Upper lobe of right lung (tissue), 1 donor: ENCODE measurements at regions not wholly inside any gene's neighbourhood (a gene's known extent, or its start where the extent isn't known, plus 50 kb on each side); places are given as distances from the start of the nearest gene placed in this dataset.

Source experiments
- ATAC-seq: fragments of 200-7000 bp; cut with Tn5 transposase; one replicate; pipeline ENCODE4 v1.9.1; 2020; ENCODE audit warnings: mild to moderate bottlenecking, moderate library complexity
- DNase-seq: peaks from one replicate; pipeline ENCODE4 v3.0.0-alpha.2; 2020
- H3K27ac ChIP-seq: fragments of 200-600 bp; one replicate; pipeline ENCODE4 v1.8.0; 2022
- H3K27me3 ChIP-seq: fragments of 200-600 bp; one replicate; pipeline ENCODE4 v1.8.0; 2022; ENCODE audit warnings: mild to moderate bottlenecking
- H3K36me3 ChIP-seq: fragments of 200-600 bp; one replicate; pipeline ENCODE4 v1.8.0; 2022
- H3K4me1 ChIP-seq: fragments of 200-600 bp; one replicate; pipeline ENCODE4 v1.8.0; 2022
- H3K4me3 ChIP-seq: fragments of 200-600 bp; one replicate; pipeline ENCODE4 v1.8.0; 2022; ENCODE audit warnings: mild to moderate bottlenecking
- H3K9me3 ChIP-seq: fragments of 200-600 bp; one replicate; pipeline ENCODE4 v1.8.0; 2022
- CTCF ChIP-seq: fragments of 200-600 bp; IDR thresholded peaks from one replicate; pipeline ENCODE4 v1.8.0; 2022; ENCODE audit warnings: antibody characterized with exemption
- intact Hi-C: fragments of 100-400 bp; cut with DNase I; formaldehyde crosslinking; loops from one replicate; pipeline ENCODE4 v1.11.0; 2022
- donor health status: DM: no; HTN: yes; CAD: no; lungs with severe emphysema.

DNA sequence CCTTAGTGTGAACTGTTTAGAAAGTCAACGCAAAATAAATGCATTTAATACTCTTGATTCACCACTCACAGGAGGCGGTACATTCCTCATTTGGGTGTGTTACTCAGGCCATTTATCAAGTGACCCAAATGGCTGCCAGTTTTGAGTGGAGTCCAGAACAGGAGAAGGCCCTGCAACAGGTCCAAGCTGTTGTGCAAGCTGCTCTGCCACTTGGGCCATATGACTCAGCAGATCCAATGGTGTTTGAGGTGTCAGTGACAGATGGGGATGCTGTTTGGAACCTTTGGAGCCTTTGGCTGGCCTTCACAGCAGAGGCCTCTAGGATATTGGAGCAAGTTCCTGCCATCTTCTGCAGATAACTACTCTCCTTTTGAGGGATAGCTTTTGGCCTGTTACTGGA, 609.2 kb downstream of the KCNT2 start:
- no peaks in the 10 kb centered on the region for H3K9me3 ChIP-seq
- DNase-seq (no peak), ATAC-seq (no peak)
- no peak overlapping the region for H3K27ac ChIP-seq
- H3K4me1 ChIP-seq, result no peaks in the 10 kb centered on the region
- TF ChIP-seq CTCF, result no peak
- no peaks in the 10 kb centered on the region for H3K27me3 ChIP-seq
- no peak overlapping the region for H3K4me3 ChIP-seq
- intact Hi-C loops, result no loop called here
- H3K36me3 ChIP-seq, result no peaks in the 10 kb centered on the region

DNA sequence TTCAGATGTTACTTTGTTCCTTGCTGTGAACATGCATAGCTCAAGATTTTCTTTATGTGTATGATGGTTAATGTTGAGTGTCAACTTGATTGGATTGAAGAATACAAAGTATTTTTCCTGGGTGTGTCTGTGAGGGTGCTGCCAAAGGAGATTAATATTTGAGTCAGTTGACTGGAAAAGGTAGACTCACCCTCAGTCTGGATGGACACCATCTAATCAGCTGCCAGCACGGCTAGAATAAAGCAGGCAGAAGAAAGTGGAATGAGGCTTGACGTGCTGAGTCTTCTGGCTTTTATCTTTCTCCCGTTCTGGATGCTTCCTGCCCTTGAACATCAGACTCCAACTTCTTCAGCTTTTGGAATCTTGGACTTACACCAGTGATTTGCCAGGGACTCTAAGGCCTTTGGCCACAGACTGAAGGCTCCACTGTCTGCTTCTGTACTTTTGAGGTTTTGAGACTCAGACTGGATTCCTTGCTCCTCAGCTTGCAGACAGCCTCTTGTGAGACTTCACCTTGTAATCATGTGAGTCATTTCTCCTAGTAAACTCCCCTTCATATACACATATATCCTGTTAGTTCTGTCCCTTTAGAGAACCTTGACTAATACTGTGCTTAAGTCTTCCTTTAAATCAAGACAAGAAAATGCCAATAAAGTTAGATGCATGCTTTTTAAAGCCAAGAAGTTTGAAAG, 626.6 kb downstream of the KCNT2 start:
- DNase-seq, result no peak
- H3K4me3 ChIP-seq, result no peak overlapping the region
- no peaks in the 10 kb centered on the region for H3K27me3 ChIP-seq
- H3K36me3 ChIP-seq, result no peaks in the 10 kb centered on the region
- no peak overlapping the region for H3K27ac ChIP-seq
- no peak for ATAC-seq
- no peaks in the 10 kb centered on the region for H3K9me3 ChIP-seq
- intact Hi-C loops, result no loop called here
- H3K4me1 ChIP-seq, result no peaks in the 10 kb centered on the region
- no peak for TF ChIP-seq CTCF

DNA sequence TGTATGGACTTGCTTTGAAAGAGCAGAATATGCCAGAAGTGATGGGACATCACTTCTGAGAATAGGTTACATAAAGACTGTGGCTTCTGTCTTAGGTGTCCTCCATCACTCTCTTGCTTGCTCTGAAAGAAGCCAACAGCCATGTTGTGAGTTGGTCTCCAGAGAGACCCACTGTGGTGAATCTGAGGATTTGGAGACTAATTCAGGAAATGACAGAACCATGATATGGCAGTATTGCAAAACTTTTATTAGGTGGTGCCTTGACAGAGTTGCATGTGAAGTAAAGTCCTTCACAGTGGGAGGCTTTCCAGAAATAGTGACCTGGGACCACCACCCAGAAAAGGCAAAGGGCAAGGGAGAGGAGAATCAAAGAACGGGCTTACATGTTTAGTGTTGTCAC, 628.6 kb downstream of the KCNT2 start:
- no peaks in the 10 kb centered on the region for H3K36me3 ChIP-seq
- no peak overlapping the region for H3K27ac ChIP-seq
- no peak for TF ChIP-seq CTCF
- ATAC-seq (no peak), DNase-seq (no peak)
- no peaks in the 10 kb centered on the region for H3K4me1 ChIP-seq
- H3K27me3 ChIP-seq, result no peaks in the 10 kb centered on the region
- intact Hi-C loops, result no loop called here
- H3K4me3 ChIP-seq, result no peak overlapping the region
- H3K9me3 ChIP-seq, result no peaks in the 10 kb centered on the region

- no peaks in the 10 kb centered on the region for H3K9me3 ChIP-seq
- intact Hi-C loops, result no loop called here
- no peaks in the 10 kb centered on the region for H3K36me3 ChIP-seq
- no peak overlapping the region for H3K27ac ChIP-seq
- no peak overlapping the region for H3K4me3 ChIP-seq
- no peaks in the 10 kb centered on the region for H3K27me3 ChIP-seq
- no peak for TF ChIP-seq CTCF
- ATAC-seq, result no peak
- DNase-seq, result no peak
- H3K4me1 ChIP-seq, result no peaks in the 10 kb centered on the region
Observed at GRCh38 chr1:195973311-195973904, 634.8 kb downstream of the KCNT2 start.

DNA sequence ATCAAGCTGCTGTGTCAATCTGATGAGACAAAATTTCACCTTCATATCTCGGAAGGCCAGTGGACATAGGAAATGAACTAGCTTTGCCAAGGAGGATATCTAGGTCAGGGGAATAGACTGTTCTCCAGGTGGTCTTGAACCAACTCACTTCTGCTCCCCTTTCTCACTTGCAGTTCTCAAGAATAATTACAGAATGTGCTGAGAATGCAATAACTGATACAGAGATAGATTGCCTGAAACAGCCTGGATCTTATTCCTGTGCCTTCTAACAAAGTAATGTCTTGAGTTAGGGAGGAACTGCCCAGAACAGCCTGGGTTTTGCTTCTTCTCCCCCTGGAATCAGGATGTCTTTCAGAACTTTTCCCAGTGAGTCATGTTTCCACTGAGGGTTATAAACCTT, 636.7 kb downstream of the KCNT2 start:
- H3K27me3 ChIP-seq, result no peaks in the 10 kb centered on the region
- no peak for ATAC-seq
- no peaks in the 10 kb centered on the region for H3K9me3 ChIP-seq
- DNase-seq, result no peak
- no peak for TF ChIP-seq CTCF
- H3K4me1 ChIP-seq, result no peaks in the 10 kb centered on the region
- no peak overlapping the region for H3K27ac ChIP-seq
- no peak overlapping the region for H3K4me3 ChIP-seq
- no peaks in the 10 kb centered on the region for H3K36me3 ChIP-seq
- intact Hi-C loops, result no loop called here

DNA sequence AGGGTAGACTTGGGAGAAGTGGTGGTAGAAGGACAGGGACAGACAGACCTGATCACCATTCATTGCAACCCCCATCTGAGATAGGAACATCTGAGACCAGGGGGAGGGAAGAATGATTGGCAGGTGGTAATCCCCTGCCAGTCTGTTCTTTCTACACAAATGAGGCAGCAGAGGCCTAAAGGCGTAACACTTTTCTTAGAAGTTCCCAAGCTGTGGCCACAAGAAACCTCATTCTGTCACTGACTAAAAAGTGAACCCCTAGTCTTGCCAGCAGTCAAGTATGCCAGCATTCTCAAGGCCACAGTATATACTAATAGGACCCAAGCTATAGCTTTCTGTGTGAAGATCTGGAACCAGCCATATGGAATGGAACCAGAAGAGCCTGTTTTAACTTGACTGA, 638.0 kb downstream of the KCNT2 start:
- Histone ChIP-seq H3K27me3 (no peaks in the 10 kb centered on the region), H3K27ac (no peak overlapping the region), H3K36me3 (no peaks in the 10 kb centered on the region), H3K4me3 (no peak overlapping the region), H3K4me1 (no peaks in the 10 kb centered on the region), H3K9me3 (no peaks in the 10 kb centered on the region)
- intact Hi-C loops, result no loop called here
- no peak for ATAC-seq
- no peak for DNase-seq
- no peak for TF ChIP-seq CTCF
